K562 (cell line): ENCODE measurements at regions not wholly inside any gene's neighbourhood (a gene's known extent, or its start where the extent isn't known, plus 50 kb on each side); places are given as distances from the start of the nearest gene placed in this dataset.

ENCODE experiments used
- ATAC-seq: fragments of 200-7000 bp; cut with Tn5 transposase; 3 replicates; pipeline ENCODE4 v1.9.1; 2020; ENCODE audit warnings: moderate library complexity
- BruUV-seq: library from RNA; stranded (reverse); fragments of 400-500 nt; replicated peaks from 2 replicates; lab custom pipeline; 2021; lab: Mats Ljungman, UMichigan
- CTCF ChIA-PET: fragments of 300-600 bp; formaldehyde crosslinking; extraction: SDS; loops from one replicate; lab custom pipeline; 2021; ENCODE audit warnings: low intra/inter-chr PET ratio; lab: Yijun Ruan, JAX
- POLR2A ChIA-PET: fragments of 300-600, 350-650 bp; sonication (Branson Sonifier 250); formaldehyde crosslinking; extraction: SDS; loops from one replicate; lab custom pipeline; 2021; ENCODE audit warnings: antibody characterized with exemption, inconsistent platforms; lab: Yijun Ruan, JAX
- DNase-seq, 4 experiments: peaks; one replicate each; pipeline versions ENCODE4 v3.0.0 to v3.0.0-alpha.2; 2011 to 2018; ENCODE audit warnings: low spot score in 3 of 4, mixed read lengths in 3 of 4; ENCODE audit errors: extremely low read depth in 1 of 4
- FAIRE-seq: peaks from 2 replicates; lab custom pipeline; 2011; peaks lifted over from hg19 to GRCh38; lab: Jason Lieb, UNC
- H2AFZ ChIP-seq: 2 replicates; pipeline ENCODE4 v1.6.0; 2011; ENCODE audit warnings: low read depth, low read length, control low read depth, inconsistent platforms
- H3K27ac ChIP-seq: fragments of 200-600 bp; 3 replicates; pipeline ENCODE4 v1.8.0; 2011; ENCODE audit warnings: low read depth, mild to moderate bottlenecking, control low read depth, inconsistent platforms, low read length, moderate library complexity, mixed read lengths; ENCODE audit errors: extremely low read depth
- H3K27me3 ChIP-seq, 2 experiments: fragments of 300-600 bp in 1 of 2; 2 replicates in 1 of 2; 3 replicates in 1 of 2; pipeline versions ENCODE4 v1.6.0 to v1.8.0; 2011; ENCODE audit warnings: inconsistent platforms in 2 of 2, low read length in 2 of 2, mild to moderate bottlenecking in 1 of 2, mixed read lengths in 1 of 2, moderate library complexity in 1 of 2; ENCODE audit not compliant: control insufficient read depth in 2 of 2, insufficient read depth in 2 of 2
- H3K36me3 ChIP-seq: fragments of 300-600 bp; 3 replicates; pipeline ENCODE4 v1.8.0; 2011; ENCODE audit warnings: mild to moderate bottlenecking, low read length, inconsistent platforms; ENCODE audit not compliant: control insufficient read depth, insufficient read depth
- H3K4me1 ChIP-seq, 2 experiments: fragments of 200-600 bp in 1 of 2; replicated peaks in 1 of 2; 2 replicates in 1 of 2; 3 replicates in 1 of 2; pipeline versions ENCODE4 v1.5.1 to v1.8.0; 2011; ENCODE audit warnings: inconsistent platforms in 2 of 2, low read length in 2 of 2, mild to moderate bottlenecking in 1 of 2, mixed read lengths in 1 of 2, moderate library complexity in 1 of 2; ENCODE audit not compliant: control insufficient read depth in 2 of 2, insufficient read depth in 2 of 2
- H3K4me2 ChIP-seq: 2 replicates; pipeline ENCODE4 v1.6.1; 2011; ENCODE audit warnings: low read length, control low read depth, inconsistent platforms, mixed read lengths; ENCODE audit not compliant: insufficient read depth
- H3K4me3 ChIP-seq: fragments of 200-600 bp; sonication (generic), shearing (Covaris generic); 2 replicates; pipeline ENCODE4 v1.5.1; 2016; ENCODE audit warnings: control low read depth, inconsistent platforms
- H3K79me2 ChIP-seq: fragments of 200-600 bp; 3 replicates; pipeline ENCODE4 v1.8.0; 2011; ENCODE audit warnings: low read length, inconsistent platforms; ENCODE audit not compliant: control insufficient read depth, insufficient read depth
- H3K9ac ChIP-seq, 2 experiments: 2 replicates each; pipeline versions ENCODE4 v1.6.0 to v1.6.1; 2011; ENCODE audit warnings: low read depth in 2 of 2, low read length in 2 of 2, control low read depth in 1 of 2, inconsistent platforms in 1 of 2, mild to moderate bottlenecking in 1 of 2, mixed read lengths in 1 of 2; ENCODE audit not compliant: insufficient read depth in 1 of 2
- H3K9me1 ChIP-seq: one replicate; pipeline ENCODE4 v1.6.0; 2011; ENCODE audit warnings: inconsistent platforms, mild to moderate bottlenecking, low read length, moderate library complexity; ENCODE audit not compliant: control insufficient read depth, insufficient read depth
- H3K9me3 ChIP-seq: replicated peaks from 2 replicates; pipeline ENCODE4 v1.5.1; 2011; ENCODE audit warnings: low read depth, low read length, inconsistent platforms; ENCODE audit not compliant: control insufficient read depth, insufficient read depth
- H4K20me1 ChIP-seq: replicated peaks from 2 replicates; pipeline ENCODE4 v1.6.1; 2011; ENCODE audit warnings: low read length, inconsistent platforms, mixed read lengths; ENCODE audit not compliant: control insufficient read depth, insufficient read depth
- ATF7 ChIP-seq: fragments of 450-650 bp; IDR thresholded peaks from 2 replicates; pipeline ENCODE4 v1.7.1; 2014; ENCODE audit warnings: mild to moderate bottlenecking, moderate library complexity
- NCOR1 ChIP-seq: fragments of 450-650 bp; IDR thresholded peaks from 2 replicates; pipeline ENCODE4 v1.6.1; 2016; ENCODE audit warnings: mild to moderate bottlenecking, moderate library complexity
- POU5F1 ChIP-seq: fragments of 150-350 bp; IDR thresholded peaks from 2 replicates; pipeline ENCODE4 v1.6.1; 2014; ENCODE audit warnings: borderline replicate concordance, low read length, low read depth, mild to moderate bottlenecking; ENCODE audit not compliant: partially characterized antibody
- PYGO2 ChIP-seq: fragments of 450-650 bp; IDR thresholded peaks from 2 replicates; pipeline ENCODE4 v1.6.1; 2016; ENCODE audit warnings: mild to moderate bottlenecking, missing genetic modification characterization, moderate library complexity, missing compliant biosample characterization
- TEAD2 ChIP-seq: fragments of 450-650 bp; IDR thresholded peaks from 2 replicates; pipeline ENCODE4 v1.6.1; 2016; ENCODE audit warnings: missing genetic modification characterization, control low read depth, missing compliant biosample characterization
- ZBTB7A ChIP-seq: IDR thresholded peaks from 2 replicates; pipeline ENCODE4 v1.6.1; 2011; ENCODE audit warnings: low read depth, mild to moderate bottlenecking, low read length, moderate library complexity, borderline replicate concordance; ENCODE audit not compliant: control insufficient read depth
- ZNF282 ChIP-seq: sonication (generic); formaldehyde crosslinking; IDR thresholded peaks from 2 replicates; pipeline ENCODE4 v1.8.1; 2023; ENCODE audit warnings: missing genetic modification reagents
- ZNF586 ChIP-seq: fragments of 450-650 bp; formaldehyde crosslinking; conservative IDR thresholded peaks from 2 replicates; pipeline ENCODE4 v1.4.0; 2020; ENCODE audit warnings: mild to moderate bottlenecking, moderate library complexity
- WGBS: fragments of 100-300 bp; shearing (Covaris generic); methylation state at CpG from one replicate; pipeline ENCODE4 v1.1.6; 2016; ENCODE audit warnings: low coverage, mixed read lengths; ENCODE audit not compliant: insufficient coverage; ENCODE audit errors: missing lambda C conversion rate; 5-methylcytosine and 5-hydroxymethylcytosine counted together
- in situ Hi-C: fragments of 300-500 bp; cut with MboI; formaldehyde crosslinking; loops from 4 replicates; pipeline ENCODE4 v1.15.0; 2018; ENCODE audit warnings: inconsistent platforms, mixed read lengths
- intact Hi-C: fragments of 100-400 bp; cut with micrococcal nuclease; formaldehyde crosslinking; loops from 2 replicates; pipeline ENCODE4 v1.14.2; 2022
- TF ChIP-seq, protein P1 (sequence below): fragments of 450-650 bp; IDR thresholded peaks from 2 replicates; pipeline ENCODE4 v1.6.1; 2016; ENCODE audit warnings: low read depth
- TF ChIP-seq, protein P2 (sequence below), 2 experiments: fragments of 150-350 bp in 1 of 2; IDR thresholded peaks; 2 replicates each; pipeline ENCODE4 v1.6.1; 2012 to 2016; ENCODE audit warnings: low read depth in 2 of 2, low read length in 2 of 2, mild to moderate bottlenecking in 1 of 2, moderate library complexity in 1 of 2

DNA sequence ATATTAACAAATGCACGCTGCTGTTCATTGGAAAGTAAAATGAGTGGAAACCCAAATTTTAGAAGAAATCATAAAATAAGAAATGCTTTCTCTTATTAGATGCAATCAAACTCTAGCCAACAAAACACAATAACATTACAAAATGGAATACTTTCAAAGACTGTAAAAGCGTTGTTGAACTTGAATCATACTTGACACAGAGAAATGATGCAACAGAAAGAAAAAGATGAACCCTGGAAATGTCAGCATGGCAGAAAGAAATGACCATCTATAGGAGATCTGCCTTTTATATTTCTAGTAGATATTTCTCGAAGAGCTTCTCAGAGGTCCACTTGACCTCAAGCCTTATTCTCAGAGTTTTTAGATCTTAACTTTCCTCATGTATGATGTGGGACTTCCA is 170.6 kb upstream of the MEIS1 start (continued):
- TF ChIP-seq, protein P1, sequence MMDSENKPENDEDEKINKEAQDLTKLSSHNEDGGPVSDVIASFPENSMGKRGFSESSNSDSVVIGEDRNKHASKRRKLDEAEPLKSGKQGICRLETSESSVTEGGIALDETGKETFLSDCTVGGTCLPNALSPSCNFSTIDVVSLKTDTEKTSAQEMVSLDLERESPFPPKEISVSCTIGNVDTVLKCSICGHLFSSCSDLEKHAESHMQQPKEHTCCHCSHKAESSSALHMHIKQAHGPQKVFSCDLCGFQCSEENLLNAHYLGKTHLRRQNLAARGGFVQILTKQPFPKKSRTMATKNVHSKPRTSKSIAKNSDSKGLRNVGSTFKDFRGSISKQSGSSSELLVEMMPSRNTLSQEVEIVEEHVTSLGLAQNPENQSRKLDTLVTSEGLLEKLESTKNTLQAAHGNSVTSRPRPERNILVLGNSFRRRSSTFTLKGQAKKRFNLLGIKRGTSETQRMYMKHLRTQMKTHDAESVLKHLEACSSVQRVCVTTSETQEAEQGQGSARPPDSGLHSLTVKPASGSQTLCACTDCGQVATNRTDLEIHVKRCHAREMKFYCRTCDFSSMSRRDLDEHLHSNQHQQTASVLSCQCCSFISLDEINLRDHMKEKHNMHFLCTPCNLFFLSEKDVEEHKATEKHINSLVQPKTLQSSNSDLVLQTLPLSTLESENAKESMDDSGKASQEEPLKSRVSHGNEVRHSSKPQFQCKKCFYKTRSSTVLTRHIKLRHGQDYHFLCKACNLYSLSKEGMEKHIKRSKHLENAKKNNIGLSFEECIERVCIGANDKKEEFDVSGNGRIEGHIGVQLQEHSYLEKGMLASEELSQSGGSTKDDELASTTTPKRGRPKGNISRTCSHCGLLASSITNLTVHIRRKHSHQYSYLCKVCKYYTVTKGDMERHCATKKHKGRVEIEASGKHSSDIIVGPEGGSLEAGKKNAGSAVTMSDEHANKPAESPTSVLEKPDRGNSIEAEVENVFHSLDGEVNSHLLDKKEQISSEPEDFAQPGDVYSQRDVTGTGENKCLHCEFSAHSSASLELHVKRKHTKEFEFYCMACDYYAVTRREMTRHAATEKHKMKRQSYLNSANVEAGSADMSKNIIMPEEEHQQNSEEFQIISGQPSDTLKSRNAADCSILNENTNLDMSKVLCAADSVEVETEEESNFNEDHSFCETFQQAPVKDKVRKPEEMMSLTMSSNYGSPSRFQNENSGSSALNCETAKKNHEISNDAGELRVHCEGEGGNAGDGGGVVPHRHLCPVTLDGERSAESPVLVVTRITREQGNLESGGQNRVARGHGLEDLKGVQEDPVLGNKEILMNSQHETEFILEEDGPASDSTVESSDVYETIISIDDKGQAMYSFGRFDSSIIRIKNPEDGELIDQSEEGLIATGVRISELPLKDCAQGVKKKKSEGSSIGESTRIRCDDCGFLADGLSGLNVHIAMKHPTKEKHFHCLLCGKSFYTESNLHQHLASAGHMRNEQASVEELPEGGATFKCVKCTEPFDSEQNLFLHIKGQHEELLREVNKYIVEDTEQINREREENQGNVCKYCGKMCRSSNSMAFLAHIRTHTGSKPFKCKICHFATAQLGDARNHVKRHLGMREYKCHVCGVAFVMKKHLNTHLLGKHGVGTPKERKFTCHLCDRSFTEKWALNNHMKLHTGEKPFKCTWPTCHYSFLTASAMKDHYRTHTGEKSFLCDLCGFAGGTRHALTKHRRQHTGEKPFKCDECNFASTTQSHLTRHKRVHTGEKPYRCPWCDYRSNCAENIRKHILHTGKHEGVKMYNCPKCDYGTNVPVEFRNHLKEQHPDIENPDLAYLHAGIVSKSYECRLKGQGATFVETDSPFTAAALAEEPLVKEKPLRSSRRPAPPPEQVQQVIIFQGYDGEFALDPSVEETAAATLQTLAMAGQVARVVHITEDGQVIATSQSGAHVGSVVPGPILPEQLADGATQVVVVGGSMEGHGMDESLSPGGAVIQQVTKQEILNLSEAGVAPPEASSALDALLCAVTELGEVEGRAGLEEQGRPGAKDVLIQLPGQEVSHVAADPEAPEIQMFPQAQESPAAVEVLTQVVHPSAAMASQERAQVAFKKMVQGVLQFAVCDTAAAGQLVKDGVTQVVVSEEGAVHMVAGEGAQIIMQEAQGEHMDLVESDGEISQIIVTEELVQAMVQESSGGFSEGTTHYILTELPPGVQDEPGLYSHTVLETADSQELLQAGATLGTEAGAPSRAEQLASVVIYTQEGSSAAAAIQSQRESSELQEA, result no peak
- no peak for TF ChIP-seq TEAD2
- TF ChIP-seq, all 486 proteins: peak for 3

DNA sequence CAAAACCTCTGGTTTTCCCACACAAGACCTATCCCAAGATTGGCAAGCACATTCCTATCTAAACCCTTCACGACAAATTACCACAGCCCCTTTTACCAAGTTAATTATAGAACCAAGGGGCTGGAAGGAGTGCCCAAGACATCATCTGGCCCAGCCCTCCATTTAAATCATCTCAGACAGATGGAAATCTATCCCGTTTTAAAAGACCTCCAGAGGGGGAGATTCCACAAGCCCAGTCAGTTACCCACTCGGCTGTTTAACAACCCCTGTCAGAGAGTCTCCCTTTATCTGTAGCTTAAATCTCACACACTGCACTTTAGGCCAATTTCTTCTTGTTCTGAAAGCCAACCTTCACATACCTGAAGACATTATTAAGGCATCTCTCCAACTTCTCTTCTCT is 179.1 kb upstream of the MEIS1 start:
- no peaks in the 10 kb centered on the region for H3K4me1 ChIP-seq
- BruUV-seq, result no TSS peak
- no peak overlapping the region for H3K4me2 ChIP-seq
- H3K27ac ChIP-seq, result no peak overlapping the region
- intact Hi-C loops (no loop called here), in situ Hi-C loops (no loop called here)
- H3K27me3 ChIP-seq, result peaks cover 0 to 4% of the 10 kb centered on the region in 2 experiments; a peak in 1 of 5 replicates
- H2AFZ ChIP-seq, result no peak overlapping the region
- H3K36me3 ChIP-seq, result no peaks in the 10 kb centered on the region
- no peak for ATAC-seq
- ChIA-PET POLR2A (no interaction called here), CTCF (no interaction called here)
- no peaks in the 10 kb centered on the region for H3K9me1 ChIP-seq
- no peak overlapping the region for H3K4me3 ChIP-seq
- no peaks in the 10 kb centered on the region for H4K20me1 ChIP-seq
- DNase-seq, result no peak
- no peak for FAIRE-seq
- H3K9ac ChIP-seq, result no peak overlapping the region
- no peaks in the 10 kb centered on the region for H3K79me2 ChIP-seq
- 0% methylated on average over 3 of the region's 3 CpGs for WGBS
- H3K9me3 ChIP-seq, result no peaks in the 10 kb centered on the region
- TF ChIP-seq ZNF282 (CRISPR knock-in tag) (no peak), NCOR1 (no peak), PYGO2 (tag) (no peak), ATF7 (no peak), POU5F1 (no peak), ZBTB7A (no peak), ZNF586 (CRISPR knock-in tag) (no peak)
- TF ChIP-seq, protein P2, sequence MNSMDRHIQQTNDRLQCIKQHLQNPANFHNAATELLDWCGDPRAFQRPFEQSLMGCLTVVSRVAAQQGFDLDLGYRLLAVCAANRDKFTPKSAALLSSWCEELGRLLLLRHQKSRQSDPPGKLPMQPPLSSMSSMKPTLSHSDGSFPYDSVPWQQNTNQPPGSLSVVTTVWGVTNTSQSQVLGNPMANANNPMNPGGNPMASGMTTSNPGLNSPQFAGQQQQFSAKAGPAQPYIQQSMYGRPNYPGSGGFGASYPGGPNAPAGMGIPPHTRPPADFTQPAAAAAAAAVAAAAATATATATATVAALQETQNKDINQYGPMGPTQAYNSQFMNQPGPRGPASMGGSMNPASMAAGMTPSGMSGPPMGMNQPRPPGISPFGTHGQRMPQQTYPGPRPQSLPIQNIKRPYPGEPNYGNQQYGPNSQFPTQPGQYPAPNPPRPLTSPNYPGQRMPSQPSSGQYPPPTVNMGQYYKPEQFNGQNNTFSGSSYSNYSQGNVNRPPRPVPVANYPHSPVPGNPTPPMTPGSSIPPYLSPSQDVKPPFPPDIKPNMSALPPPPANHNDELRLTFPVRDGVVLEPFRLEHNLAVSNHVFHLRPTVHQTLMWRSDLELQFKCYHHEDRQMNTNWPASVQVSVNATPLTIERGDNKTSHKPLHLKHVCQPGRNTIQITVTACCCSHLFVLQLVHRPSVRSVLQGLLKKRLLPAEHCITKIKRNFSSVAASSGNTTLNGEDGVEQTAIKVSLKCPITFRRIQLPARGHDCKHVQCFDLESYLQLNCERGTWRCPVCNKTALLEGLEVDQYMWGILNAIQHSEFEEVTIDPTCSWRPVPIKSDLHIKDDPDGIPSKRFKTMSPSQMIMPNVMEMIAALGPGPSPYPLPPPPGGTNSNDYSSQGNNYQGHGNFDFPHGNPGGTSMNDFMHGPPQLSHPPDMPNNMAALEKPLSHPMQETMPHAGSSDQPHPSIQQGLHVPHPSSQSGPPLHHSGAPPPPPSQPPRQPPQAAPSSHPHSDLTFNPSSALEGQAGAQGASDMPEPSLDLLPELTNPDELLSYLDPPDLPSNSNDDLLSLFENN (IDR thresholded peaks at IDR 0.05; ENCODE audit: low read depth in 2 of 2, low read length in 2 of 2), result no peak
